ENCODE measurements at regions not wholly inside any gene's neighbourhood (a gene's known extent, or its start where the extent isn't known, plus 50 kb on each side); places are given as distances from the start of the nearest gene placed in this dataset.
"Not testable (repeated sequence)": the region's sequence is repeated elsewhere in the genome, so short reads cannot be mapped to it uniquely, and the experiment has no call there.

GRCh38 chr18:70536370-70537062 is 247.7 kb downstream of the SOCS6 start:
- no peak for DNase-seq (ENCODE audit: low read depth in 1 of 2, low spot score in 1 of 2)

- no peak for DNase-seq (ENCODE audit: low read depth in 1 of 2, low spot score in 1 of 2)
Measured at GRCh38 chr18:70535041-70535440, 246.2 kb downstream of the SOCS6 start.

GRCh38 chr18:70525322-70525721 is 236.5 kb downstream of the SOCS6 start:
- DNase-seq (ENCODE audit: low read depth in 1 of 2, low spot score in 1 of 2): not testable (repeated sequence)

GRCh38 chr18:70523792-70524182 is 234.9 kb downstream of the SOCS6 start:
- DNase-seq (ENCODE audit: low read depth in 1 of 2, low spot score in 1 of 2): no peak

DNA sequence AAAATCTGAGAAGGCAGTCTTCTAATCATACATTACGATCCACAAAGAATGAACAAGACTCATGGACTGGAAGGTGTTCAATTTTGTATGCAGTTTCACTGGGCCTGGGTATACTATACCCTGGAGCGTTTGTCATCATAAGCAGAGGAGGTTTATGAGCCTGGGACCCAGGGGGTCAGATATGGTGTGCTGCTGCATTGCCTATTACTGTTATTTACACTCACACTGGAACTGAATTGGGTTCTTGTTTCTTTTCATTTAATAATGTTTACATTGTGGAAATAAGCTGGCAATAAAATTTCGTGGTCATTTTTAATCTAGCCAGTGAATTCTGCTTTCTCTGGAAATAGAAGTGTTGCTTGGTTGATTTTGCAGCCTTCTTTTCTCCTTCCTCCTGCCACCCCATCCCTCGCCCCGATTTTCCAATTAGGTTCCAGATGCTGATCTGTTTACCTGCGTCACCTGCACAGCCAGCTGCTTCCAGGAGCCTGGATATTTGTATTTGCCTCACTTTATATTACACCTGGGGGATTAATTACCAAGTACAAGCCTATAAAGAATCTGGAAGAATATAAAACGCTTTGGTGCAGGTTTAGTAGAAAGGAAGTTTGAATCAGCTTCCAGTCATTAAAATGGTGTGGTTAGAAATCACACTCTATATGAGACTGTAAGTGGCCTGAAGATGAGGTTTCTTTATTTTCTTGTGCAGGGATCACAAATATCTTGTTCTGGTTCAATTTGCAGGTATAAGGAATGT is 234.4 kb downstream of the SOCS6 start:
- no peak for DNase-seq (ENCODE audit: low read depth in 1 of 2, low spot score in 1 of 2)

DNA sequence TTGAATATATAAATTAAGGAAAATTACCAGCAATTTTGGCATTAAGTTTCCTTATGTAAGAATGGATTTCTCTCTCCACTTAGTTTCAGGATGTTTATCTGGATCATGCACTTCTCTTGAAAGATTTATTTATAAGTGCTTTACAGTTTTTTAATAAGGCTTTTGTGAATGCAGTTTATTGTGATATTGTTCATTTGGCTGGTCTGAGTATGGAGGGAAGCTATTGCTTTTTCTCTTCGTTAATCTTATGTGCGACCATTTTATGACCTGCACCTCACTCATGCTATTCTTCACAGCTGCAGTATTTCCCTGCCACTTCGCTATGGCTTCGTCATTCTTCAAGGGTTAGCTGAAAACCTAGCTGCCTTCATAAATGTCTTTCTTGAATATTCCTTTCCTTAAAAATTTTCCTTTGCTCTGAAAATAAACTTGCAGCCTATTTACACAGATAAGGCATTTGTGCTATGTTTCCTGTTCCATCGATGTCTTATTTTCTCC is 233.4 kb downstream of the SOCS6 start:
- no peak for DNase-seq (ENCODE audit: low read depth in 1 of 2, low spot score in 1 of 2)

DNA sequence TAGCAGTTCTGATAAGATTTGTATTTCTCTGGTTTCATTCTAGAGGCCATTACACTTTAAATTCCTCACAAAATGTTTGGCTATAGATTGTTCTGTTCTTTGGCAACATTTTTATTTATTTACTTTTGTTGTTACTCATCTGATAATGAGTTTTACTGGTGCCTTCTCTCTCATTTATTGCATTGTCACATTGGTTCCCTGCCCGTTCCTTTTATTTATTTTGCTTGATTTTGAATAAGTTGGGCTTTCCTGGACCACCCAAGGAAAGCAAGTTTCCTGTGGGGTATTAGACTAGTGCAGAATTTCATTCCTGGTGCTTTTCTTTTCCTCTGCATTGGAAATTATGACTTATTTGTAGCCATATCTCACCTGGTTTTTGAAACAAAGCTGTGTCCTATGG is 232.0 kb downstream of the SOCS6 start:
- no peak for DNase-seq (ENCODE audit: low read depth in 1 of 2, low spot score in 1 of 2)

GRCh38 chr18:70513502-70514171 is 224.8 kb downstream of the SOCS6 start:
- no peak for DNase-seq (ENCODE audit: low read depth in 1 of 2, low spot score in 1 of 2)

DNA sequence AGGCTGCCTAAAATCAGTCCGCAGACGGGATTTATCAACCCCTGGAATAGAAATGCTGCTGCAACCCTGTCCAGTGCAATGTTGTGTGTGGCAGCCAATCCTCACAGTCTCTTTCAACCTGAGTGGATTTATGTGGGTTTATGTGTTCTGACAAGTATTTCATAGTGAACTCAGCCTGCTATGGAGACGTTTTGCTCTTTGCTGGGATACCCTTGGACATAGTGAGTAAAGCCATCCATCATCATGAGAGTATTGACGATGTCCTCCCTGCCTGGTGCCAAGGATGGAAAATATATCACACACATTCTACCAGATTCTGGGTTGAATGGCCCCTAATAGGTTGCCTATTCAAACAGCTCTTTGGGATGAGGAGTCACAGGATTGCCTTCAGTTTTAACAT is 219.1 kb downstream of the SOCS6 start:
- no peak for DNase-seq (ENCODE audit: low read depth in 1 of 2, low spot score in 1 of 2)

GRCh38 chr18:70506511-70506910 is 217.7 kb downstream of the SOCS6 start:
- DNase-seq (ENCODE audit: low read depth in 1 of 2, low spot score in 1 of 2): no peak

- DNase-seq (ENCODE audit: low read depth in 1 of 2, low spot score in 1 of 2): no peak
Measured at GRCh38 chr18:70503060-70503459, 214.2 kb downstream of the SOCS6 start.

DNA sequence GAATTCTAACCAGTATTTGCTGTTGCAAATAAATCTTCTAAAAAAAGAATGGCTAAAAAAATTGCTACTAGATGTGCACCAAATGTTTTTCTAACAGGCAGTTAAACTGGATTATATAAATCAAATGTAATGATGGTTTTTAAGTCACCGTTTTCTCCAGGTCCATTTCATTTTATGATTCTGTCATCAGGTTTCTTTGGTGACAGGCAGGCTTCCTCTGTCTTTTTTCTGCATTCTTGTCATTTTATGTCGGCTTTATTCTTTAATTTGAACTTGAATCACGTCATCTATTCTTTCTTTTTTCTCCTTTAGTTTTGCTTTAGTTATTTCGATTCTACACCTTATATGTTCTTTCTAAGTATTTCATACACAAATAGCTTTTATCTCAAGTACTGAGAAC is 212.5 kb downstream of the SOCS6 start:
- DNase-seq (ENCODE audit: low read depth in 1 of 2, low spot score in 1 of 2): no peak

GRCh38 chr18:70500748-70501147 is 211.9 kb downstream of the SOCS6 start:
- DNase-seq (ENCODE audit: low read depth in 1 of 2, low spot score in 1 of 2): no peak

DNA sequence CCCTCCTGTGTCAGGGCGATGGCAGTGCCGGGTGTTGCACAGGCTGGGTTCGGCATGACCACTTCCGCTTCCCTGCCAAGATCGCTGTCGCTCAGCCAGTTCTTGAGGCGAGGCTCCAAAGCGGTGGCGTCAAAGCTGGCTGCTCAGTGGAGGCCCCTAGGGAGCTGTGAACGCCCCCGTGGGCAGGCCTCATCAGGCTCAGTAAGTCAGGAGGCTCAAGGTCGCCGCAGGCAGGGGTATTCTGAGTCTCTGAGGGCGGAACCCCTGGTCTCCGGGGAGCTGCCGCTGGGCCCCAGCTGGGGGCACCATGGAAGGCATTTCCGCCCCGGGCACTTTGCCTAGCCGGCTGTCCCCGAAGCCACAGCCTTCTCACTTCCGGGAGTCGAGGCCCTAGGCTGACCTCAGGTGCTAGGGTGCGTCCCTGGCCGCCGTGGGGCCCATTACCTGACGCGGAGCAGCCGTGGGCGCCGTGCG is 210.4 kb downstream of the SOCS6 start:
- no peak for DNase-seq (ENCODE audit: low read depth in 1 of 2, low spot score in 1 of 2)

- no peak for DNase-seq (ENCODE audit: low read depth in 1 of 2, low spot score in 1 of 2)
Measured at GRCh38 chr18:70496353-70497294, 207.8 kb downstream of the SOCS6 start.

DNA sequence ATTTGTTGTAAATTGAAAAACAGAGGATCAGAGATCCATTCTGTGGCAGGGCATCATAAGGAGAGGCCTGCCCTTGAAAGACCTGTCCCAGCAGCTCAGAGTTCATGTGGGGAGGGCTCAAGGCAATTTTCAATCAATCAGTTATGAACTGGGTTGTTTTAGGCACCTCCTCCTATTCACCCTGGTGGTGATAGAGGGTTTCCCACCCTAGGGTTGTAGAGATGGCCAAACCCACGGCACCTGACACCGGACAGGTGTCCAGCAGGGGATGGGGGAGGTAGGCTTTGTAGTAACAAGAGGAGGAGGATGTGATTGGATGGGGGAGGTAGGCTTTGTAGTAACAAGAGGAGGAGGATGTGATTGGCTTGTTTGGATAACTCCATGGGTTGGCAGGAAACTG is 205.7 kb downstream of the SOCS6 start:
- DNase-seq (ENCODE audit: low read depth in 1 of 2, low spot score in 1 of 2): no peak

- no peak for DNase-seq (ENCODE audit: low read depth in 1 of 2, low spot score in 1 of 2)
Measured at GRCh38 chr18:70493461-70493860, 204.6 kb downstream of the SOCS6 start.

DNA sequence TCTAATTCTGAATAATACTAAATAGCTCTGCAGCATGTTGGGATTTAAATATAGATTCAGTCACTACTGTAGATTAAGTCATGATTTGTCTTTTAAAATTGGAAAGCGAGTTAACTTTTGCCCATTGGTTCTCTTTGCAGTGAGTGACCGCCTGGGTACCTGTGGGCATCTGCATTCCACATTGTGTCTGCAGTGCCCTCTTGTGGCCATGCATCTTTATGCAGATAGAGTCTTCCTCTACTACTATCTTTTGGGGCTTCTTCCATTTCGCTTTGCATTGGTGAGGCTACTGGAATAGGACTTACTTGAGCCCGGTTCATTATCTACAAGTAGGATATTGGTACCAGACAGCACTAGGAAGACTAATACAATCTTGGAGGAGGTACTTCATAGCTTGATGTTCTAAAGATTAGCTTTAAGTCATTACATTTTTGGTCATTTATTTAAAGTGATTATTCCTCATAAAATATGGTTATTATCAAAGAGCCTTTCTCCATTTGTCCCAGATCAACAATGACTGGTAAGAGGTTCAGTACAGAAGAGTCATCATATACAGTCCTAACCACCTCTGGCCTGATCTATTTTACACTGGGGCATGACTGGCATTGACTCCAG is 203.0 kb downstream of the SOCS6 start:
- peak; percentile 3 to 9 for DNase-seq (ENCODE audit: low read depth in 1 of 2, low spot score in 1 of 2)

DNA sequence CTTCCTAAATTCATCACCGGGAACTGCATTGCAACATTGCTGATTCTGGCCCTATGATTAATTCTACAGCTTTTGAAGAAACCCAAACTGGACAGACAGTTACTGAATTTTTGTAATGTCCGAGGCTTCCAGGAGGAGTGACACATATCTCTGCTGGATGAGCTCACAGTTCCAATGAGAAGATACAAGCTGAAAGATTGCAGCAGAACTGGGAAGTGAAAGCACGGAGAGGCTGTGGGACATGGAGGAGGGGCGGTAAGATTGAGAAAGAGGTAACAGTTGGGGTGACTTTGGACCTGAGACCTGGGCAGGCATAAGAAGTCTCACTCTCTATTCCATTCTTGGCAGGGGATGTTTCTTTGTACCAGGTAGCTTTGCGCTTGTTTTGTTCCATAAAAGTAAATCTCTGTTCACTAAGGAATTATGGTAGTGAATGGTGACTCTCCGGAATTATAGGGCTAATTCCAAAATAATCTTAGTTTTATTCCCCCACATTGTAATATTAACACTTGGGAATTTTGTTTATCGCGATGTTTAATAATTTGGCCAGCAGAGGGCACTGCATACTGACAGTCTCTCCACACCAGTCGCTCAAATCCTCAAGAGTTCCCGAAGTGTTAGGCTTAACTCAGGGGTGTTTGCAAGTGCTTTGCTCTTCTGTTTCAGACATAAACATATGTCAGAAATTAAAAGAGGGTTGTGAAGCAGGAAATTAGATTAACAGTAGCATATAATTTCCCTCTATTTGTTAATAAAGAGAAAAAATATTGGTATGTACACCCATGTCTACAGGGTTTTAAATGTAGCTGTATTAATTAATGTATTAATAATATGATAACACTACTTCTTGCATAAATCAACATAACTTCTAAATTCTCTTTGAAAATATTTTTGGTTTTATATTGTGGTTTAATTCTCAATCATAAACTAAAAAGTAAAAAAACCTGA is 201.4 kb downstream of the SOCS6 start:
- no peak for DNase-seq (ENCODE audit: low read depth in 1 of 2, low spot score in 1 of 2)
